HepG2 (cell line): ENCODE measurements at regions not wholly inside any gene's neighbourhood (a gene's known extent, or its start where the extent isn't known, plus 50 kb on each side); places are given as distances from the start of the nearest gene placed in this dataset.

Source experiments
- ELF1 ChIP-seq: sonication (generic); formaldehyde crosslinking; IDR thresholded peaks from 2 replicates; pipeline ENCODE4 v1.4.0; 2020; ENCODE audit warnings: missing genetic modification reagents
- KDM1A ChIP-seq: IDR thresholded peaks from 2 replicates; pipeline ENCODE4 v1.6.1; 2016; ENCODE audit warnings: missing compliant biosample characterization
- MAFF ChIP-seq: IDR thresholded peaks from 2 replicates; pipeline ENCODE4 v1.6.1; 2011; ENCODE audit warnings: low read depth, low read length, improper control_type of control experiment
- MTF2 ChIP-seq: sonication (generic); formaldehyde crosslinking; IDR thresholded peaks from 2 replicates; pipeline ENCODE4 v1.5.0; 2020; ENCODE audit warnings: missing genetic modification reagents, borderline replicate concordance
- NCOA2 ChIP-seq: sonication (generic); formaldehyde crosslinking; IDR thresholded peaks from 2 replicates; pipeline ENCODE4 v1.8.0; 2022; ENCODE audit warnings: inconsistent platforms
- NR2C2 ChIP-seq: sonication (generic); formaldehyde crosslinking; IDR thresholded peaks from 2 replicates; pipeline ENCODE4 v1.4.0; 2020; ENCODE audit warnings: missing genetic modification reagents, mild to moderate bottlenecking, moderate library complexity, borderline replicate concordance
- SIX1 ChIP-seq: sonication (generic); formaldehyde crosslinking; IDR thresholded peaks from 2 replicates; pipeline ENCODE4 v1.4.0; 2020; ENCODE audit warnings: missing genetic modification reagents, borderline replicate concordance
- SOX13 ChIP-seq, 3 experiments: fragments of 450-650 bp in 1 of 3; sonication (generic) in 1 of 3; formaldehyde crosslinking in 1 of 3; IDR thresholded peaks in 2 of 3; conservative IDR thresholded peaks in 1 of 3; 2 replicates each; pipeline versions ENCODE4 v1.5.0 to v1.6.1; 2016 to 2020; ENCODE audit warnings: antibody characterized with exemption in 1 of 3, mild to moderate bottlenecking in 1 of 3, missing compliant biosample characterization in 1 of 3, missing genetic modification reagents in 1 of 3, moderate library complexity in 1 of 3
- STAG1 ChIP-seq: sonication (generic); formaldehyde crosslinking; IDR thresholded peaks from 2 replicates; pipeline ENCODE4 v1.4.0; 2020; ENCODE audit warnings: missing genetic modification reagents
- TF ChIP-seq, protein P1 (sequence below): sonication (generic); formaldehyde crosslinking; IDR thresholded peaks from 2 replicates; pipeline ENCODE4 v1.8.1; 2023; ENCODE audit warnings: mild to moderate bottlenecking, missing genetic modification reagents
- TF ChIP-seq, protein P2 (sequence below): sonication (generic); formaldehyde crosslinking; IDR thresholded peaks from 2 replicates; pipeline ENCODE4 v1.4.0; 2020; ENCODE audit warnings: missing genetic modification reagents, mild to moderate bottlenecking, borderline replicate concordance
- TF ChIP-seq, protein P3 (sequence below), 2 experiments: fragments of 450-650 bp in 1 of 2; sonication (generic) in 1 of 2; formaldehyde crosslinking; IDR thresholded peaks; 2 replicates each; pipeline versions ENCODE4 v1.5.0 to v1.8.0; 2020 to 2022; ENCODE audit warnings: mild to moderate bottlenecking in 1 of 2, missing genetic modification reagents in 1 of 2
- TF ChIP-seq, protein P4 (sequence below): sonication (generic); formaldehyde crosslinking; IDR thresholded peaks from 2 replicates; pipeline ENCODE4 v1.4.0; 2020; ENCODE audit warnings: missing genetic modification reagents, borderline replicate concordance
- TF ChIP-seq, protein P5 (sequence below): sonication (generic); formaldehyde crosslinking; IDR thresholded peaks from 2 replicates; pipeline ENCODE4 v1.8.0; 2022; ENCODE audit warnings: mild to moderate bottlenecking, missing genetic modification reagents; ENCODE audit not compliant: insufficient replicate concordance

DNA sequence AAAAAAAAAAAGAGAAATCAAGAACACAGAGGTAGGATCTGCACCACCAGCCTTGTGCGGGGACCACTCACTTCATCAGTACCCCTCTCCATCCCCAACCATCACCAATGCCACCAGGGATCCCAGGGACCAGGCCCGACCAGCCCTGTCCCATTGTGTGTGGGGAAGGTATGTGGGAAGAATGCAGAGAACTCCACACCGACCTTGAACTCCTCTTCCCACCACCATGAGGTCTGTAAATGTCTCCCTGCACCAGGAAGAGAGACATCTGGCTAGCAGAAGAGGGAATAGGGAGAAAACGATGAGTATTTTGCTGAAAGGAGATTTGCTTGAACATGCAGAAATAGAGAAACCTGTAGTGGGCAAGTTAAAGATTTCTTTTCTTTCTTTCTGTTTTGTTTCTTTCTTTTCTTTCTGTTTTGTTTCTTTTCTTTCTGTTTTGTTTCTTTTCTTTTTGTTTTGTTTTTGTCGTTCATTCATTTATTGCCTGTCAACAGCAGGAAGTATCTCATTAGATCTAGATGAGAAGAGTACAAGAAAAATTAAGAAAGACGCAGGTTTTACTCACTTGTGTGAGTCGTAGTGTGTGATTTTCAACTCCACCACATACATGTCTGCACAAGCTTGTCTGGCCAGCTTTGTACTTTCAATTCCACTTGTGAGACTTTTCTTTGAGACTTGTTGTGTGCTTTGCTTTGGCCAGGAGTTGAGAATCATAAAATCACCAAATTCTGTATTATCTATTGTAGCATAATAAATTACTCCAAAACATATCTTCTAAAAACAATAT lies 179.8 kb upstream of the HAAO start (continued):
- TF ChIP-seq KDM1A, result peak; percentile 83
- TF ChIP-seq MTF2, result no peak
- TF ChIP-seq NR2C2 (CRISPR knock-in tag), result peak; percentile 63; the same call in 1 of the 2 replicates
- TF ChIP-seq, protein P1, sequence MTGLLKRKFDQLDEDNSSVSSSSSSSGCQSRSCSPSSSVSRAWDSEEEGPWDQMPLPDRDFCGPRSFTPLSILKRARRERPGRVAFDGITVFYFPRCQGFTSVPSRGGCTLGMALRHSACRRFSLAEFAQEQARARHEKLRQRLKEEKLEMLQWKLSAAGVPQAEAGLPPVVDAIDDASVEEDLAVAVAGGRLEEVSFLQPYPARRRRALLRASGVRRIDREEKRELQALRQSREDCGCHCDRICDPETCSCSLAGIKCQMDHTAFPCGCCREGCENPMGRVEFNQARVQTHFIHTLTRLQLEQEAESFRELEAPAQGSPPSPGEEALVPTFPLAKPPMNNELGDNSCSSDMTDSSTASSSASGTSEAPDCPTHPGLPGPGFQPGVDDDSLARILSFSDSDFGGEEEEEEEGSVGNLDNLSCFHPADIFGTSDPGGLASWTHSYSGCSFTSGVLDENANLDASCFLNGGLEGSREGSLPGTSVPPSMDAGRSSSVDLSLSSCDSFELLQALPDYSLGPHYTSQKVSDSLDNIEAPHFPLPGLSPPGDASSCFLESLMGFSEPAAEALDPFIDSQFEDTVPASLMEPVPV (CRISPR knock-in tag), result no peak
- TF ChIP-seq MAFF, result 0 out of 2 replicates have a peak, but pooled peaks have one; percentile 10
- TF ChIP-seq, protein P2, sequence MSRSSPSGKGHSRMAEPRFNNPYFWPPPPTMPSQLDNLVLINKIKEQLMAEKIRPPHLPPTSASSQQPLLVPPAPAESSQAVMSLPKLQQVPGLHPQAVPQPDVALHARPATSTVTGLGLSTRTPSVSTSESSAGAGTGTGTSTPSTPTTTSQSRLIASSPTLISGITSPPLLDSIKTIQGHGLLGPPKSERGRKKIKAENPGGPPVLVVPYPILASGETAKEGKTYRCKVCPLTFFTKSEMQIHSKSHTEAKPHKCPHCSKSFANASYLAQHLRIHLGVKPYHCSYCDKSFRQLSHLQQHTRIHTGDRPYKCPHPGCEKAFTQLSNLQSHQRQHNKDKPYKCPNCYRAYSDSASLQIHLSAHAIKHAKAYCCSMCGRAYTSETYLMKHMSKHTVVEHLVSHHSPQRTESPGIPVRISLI, result no peak; the same call in 1 of the 2 replicates
- TF ChIP-seq SIX1 (CRISPR knock-in tag), result peak; percentile 50; the same call in 1 of the 2 replicates
- peak; percentile 35 for TF ChIP-seq STAG1 (CRISPR knock-in tag)
- no peak for TF ChIP-seq SOX13 (IDR thresholded peaks at IDR 0.05)
- TF ChIP-seq SOX13 (CRISPR knock-in tag; conservative IDR thresholded peaks at IDR 0.05 in 1 of 2, IDR thresholded peaks at IDR 0.05 in 1 of 2), result peak in 1 of 2 experiments; percentile 91; a peak in 2 of 4 replicates
- TF ChIP-seq, protein P3, sequence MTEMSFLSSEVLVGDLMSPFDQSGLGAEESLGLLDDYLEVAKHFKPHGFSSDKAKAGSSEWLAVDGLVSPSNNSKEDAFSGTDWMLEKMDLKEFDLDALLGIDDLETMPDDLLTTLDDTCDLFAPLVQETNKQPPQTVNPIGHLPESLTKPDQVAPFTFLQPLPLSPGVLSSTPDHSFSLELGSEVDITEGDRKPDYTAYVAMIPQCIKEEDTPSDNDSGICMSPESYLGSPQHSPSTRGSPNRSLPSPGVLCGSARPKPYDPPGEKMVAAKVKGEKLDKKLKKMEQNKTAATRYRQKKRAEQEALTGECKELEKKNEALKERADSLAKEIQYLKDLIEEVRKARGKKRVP (CRISPR knock-in tag; IDR thresholded peaks at IDR 0.05), result no peak
- TF ChIP-seq, protein P4, sequence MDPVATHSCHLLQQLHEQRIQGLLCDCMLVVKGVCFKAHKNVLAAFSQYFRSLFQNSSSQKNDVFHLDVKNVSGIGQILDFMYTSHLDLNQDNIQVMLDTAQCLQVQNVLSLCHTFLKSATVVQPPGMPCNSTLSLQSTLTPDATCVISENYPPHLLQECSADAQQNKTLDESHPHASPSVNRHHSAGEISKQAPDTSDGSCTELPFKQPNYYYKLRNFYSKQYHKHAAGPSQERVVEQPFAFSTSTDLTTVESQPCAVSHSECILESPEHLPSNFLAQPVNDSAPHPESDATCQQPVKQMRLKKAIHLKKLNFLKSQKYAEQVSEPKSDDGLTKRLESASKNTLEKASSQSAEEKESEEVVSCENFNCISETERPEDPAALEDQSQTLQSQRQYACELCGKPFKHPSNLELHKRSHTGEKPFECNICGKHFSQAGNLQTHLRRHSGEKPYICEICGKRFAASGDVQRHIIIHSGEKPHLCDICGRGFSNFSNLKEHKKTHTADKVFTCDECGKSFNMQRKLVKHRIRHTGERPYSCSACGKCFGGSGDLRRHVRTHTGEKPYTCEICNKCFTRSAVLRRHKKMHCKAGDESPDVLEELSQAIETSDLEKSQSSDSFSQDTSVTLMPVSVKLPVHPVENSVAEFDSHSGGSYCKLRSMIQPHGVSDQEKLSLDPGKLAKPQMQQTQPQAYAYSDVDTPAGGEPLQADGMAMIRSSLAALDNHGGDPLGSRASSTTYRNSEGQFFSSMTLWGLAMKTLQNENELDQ (CRISPR knock-in tag), result no peak
- peak; percentile 89 for TF ChIP-seq NCOA2 (CRISPR knock-in tag)
- TF ChIP-seq ELF1 (CRISPR knock-in tag), result peak; percentile 69; the same call in 1 of the 2 replicates
- TF ChIP-seq, protein P5, sequence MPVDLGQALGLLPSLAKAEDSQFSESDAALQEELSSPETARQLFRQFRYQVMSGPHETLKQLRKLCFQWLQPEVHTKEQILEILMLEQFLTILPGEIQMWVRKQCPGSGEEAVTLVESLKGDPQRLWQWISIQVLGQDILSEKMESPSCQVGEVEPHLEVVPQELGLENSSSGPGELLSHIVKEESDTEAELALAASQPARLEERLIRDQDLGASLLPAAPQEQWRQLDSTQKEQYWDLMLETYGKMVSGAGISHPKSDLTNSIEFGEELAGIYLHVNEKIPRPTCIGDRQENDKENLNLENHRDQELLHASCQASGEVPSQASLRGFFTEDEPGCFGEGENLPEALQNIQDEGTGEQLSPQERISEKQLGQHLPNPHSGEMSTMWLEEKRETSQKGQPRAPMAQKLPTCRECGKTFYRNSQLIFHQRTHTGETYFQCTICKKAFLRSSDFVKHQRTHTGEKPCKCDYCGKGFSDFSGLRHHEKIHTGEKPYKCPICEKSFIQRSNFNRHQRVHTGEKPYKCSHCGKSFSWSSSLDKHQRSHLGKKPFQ, result no peak
